SK-N-SH (cell line): ENCODE measurements at regions not wholly inside any gene's neighbourhood (a gene's known extent, or its start where the extent isn't known, plus 50 kb on each side); places are given as distances from the start of the nearest gene placed in this dataset.

ENCODE experiments used
- CTCF ChIA-PET: fragments of 300-600, 350-600 bp; formaldehyde crosslinking; extraction: SDS; loops from one replicate; lab custom pipeline; 2021; lab: Yijun Ruan, JAX
- POLR2A ChIA-PET: fragments of 350-600 bp; sonication (Branson Sonifier 250); formaldehyde crosslinking; extraction: SDS; loops from one replicate; lab custom pipeline; 2020; ENCODE audit warnings: antibody characterized with exemption, inconsistent platforms; lab: Yijun Ruan, JAX
- DNase-seq: peaks from one replicate; pipeline ENCODE4 v3.0.0; 2012
- H2AFZ ChIP-seq: fragments of 200-600 bp; sonication (generic); 2 replicates; pipeline ENCODE4 v1.8.1; 2016; ENCODE audit warnings: antibody characterized with exemption, mild to moderate bottlenecking, low read depth
- H3F3A ChIP-seq: fragments of 200-600 bp; sonication (generic); replicated peaks from 2 replicates; pipeline ENCODE3; 2016; ENCODE audit warnings: antibody characterized with exemption, mild to moderate bottlenecking; ENCODE audit not compliant: insufficient read depth
- H3K27ac ChIP-seq, 2 experiments: fragments of 200-500 bp in 1 of 2; fragments of 200-600 bp in 1 of 2; sonication (Bioruptor generic) in 1 of 2; sonication (generic), shearing (Covaris generic) in 1 of 2; 2 replicates each; pipeline versions ENCODE4 v1.5.1 to v1.6.1; 2014 to 2016; ENCODE audit warnings: low read depth in 2 of 2, inconsistent platforms in 1 of 2, low read length in 1 of 2, mild to moderate bottlenecking in 1 of 2, mixed read lengths in 1 of 2
- H3K27me3 ChIP-seq: fragments of 200-600 bp; sonication (generic), shearing (Covaris generic); 2 replicates; pipeline ENCODE4 v1.6.1; 2016; ENCODE audit warnings: mixed run types; ENCODE audit not compliant: insufficient read depth
- H3K36me3 ChIP-seq, 2 experiments: fragments of 200-500 bp in 1 of 2; fragments of 200-600 bp in 1 of 2; sonication (Bioruptor generic) in 1 of 2; sonication (generic) in 1 of 2; replicated peaks in 1 of 2; 2 replicates each; pipeline versions ENCODE3 to v1.5.1; 2014 to 2016; ENCODE audit warnings: low read length in 1 of 2, mild to moderate bottlenecking in 1 of 2; ENCODE audit not compliant: insufficient read depth in 2 of 2, control insufficient read depth in 1 of 2
- H3K4me1 ChIP-seq, 2 experiments: fragments of 200-500 bp in 1 of 2; fragments of 200-600 bp in 1 of 2; sonication (Bioruptor generic) in 1 of 2; sonication (generic), shearing (Covaris generic) in 1 of 2; 2 replicates each; pipeline versions ENCODE4 v1.5.1 to v1.6.1; 2014 to 2016; ENCODE audit warnings: low read depth in 1 of 2, low read length in 1 of 2, mixed run types in 1 of 2; ENCODE audit not compliant: insufficient read depth in 2 of 2, control insufficient read depth in 1 of 2
- H3K4me2 ChIP-seq: fragments of 200-600 bp; sonication (generic), shearing (Covaris generic); 2 replicates; pipeline ENCODE4 v1.6.1; 2017; ENCODE audit warnings: mixed run types
- H3K4me3 ChIP-seq, 2 experiments: fragments of 200-500 bp in 1 of 2; fragments of 200-600 bp in 1 of 2; sonication (Bioruptor generic) in 1 of 2; sonication (generic), shearing (Covaris generic) in 1 of 2; 2 replicates each; pipeline versions ENCODE4 v1.5.1 to v1.8.1; 2014 to 2016; ENCODE audit warnings: low read depth in 2 of 2, inconsistent platforms in 1 of 2, low read length in 1 of 2, mild to moderate bottlenecking in 1 of 2, mixed read lengths in 1 of 2, moderate library complexity in 1 of 2
- H3K79me2 ChIP-seq: fragments of 200-600 bp; sonication (generic); 2 replicates; pipeline ENCODE4 v1.8.1; 2017; ENCODE audit warnings: mild to moderate bottlenecking; ENCODE audit not compliant: insufficient read depth
- H3K9ac ChIP-seq: fragments of 200-600 bp; sonication (generic); 2 replicates; pipeline ENCODE4 v1.6.1; 2017; ENCODE audit warnings: mixed run types
- H3K9me2 ChIP-seq: fragments of 200-600 bp; sonication (generic); 2 replicates; pipeline ENCODE4 v1.6.1; 2017; ENCODE audit warnings: mixed run types
- H3K9me3 ChIP-seq: fragments of 200-600 bp; sonication (generic); 2 replicates; pipeline ENCODE4 v1.6.1; 2017; ENCODE audit warnings: mixed run types, mild to moderate bottlenecking, moderate library complexity
- H4K20me1 ChIP-seq: fragments of 200-600 bp; sonication (generic); 2 replicates; pipeline ENCODE4 v1.6.1; 2017; ENCODE audit warnings: mild to moderate bottlenecking, mixed run types; ENCODE audit not compliant: insufficient read depth
- CHD2 ChIP-seq: fragments of 150-350 bp; IDR thresholded peaks from 2 replicates; pipeline ENCODE4 v1.6.1; 2018; ENCODE audit warnings: low read length; ENCODE audit not compliant: partially characterized antibody
- FOSL2 ChIP-seq: IDR thresholded peaks from 2 replicates; pipeline ENCODE4 v1.4.0; 2012; ENCODE audit warnings: low read depth, mild to moderate bottlenecking, moderate library complexity, borderline replicate concordance
- FOXM1 ChIP-seq: IDR thresholded peaks from 2 replicates; pipeline ENCODE4 v1.4.0; 2012; ENCODE audit warnings: low read depth, mild to moderate bottlenecking
- POLR2AphosphoS5 ChIP-seq: IDR thresholded peaks from 2 replicates; pipeline ENCODE4 v1.6.1; 2012; ENCODE audit warnings: low read depth, low read length
- REST ChIP-seq: IDR thresholded peaks from 2 replicates; pipeline ENCODE4 v1.6.1; 2012; ENCODE audit warnings: mild to moderate bottlenecking, low read depth, low read length, moderate library complexity
- TAF1 ChIP-seq: IDR thresholded peaks from 2 replicates; pipeline ENCODE4 v1.6.1; 2012; ENCODE audit warnings: low read depth, mild to moderate bottlenecking, low read length, moderate library complexity, borderline replicate concordance
- TCF12 ChIP-seq: IDR thresholded peaks from 2 replicates; pipeline ENCODE4 v1.4.0; 2012
- USF1 ChIP-seq: IDR thresholded peaks from 2 replicates; pipeline ENCODE4 v1.4.0; 2012; ENCODE audit warnings: low read depth, borderline replicate concordance
- YY1 ChIP-seq: IDR thresholded peaks from 2 replicates; pipeline ENCODE4 v1.4.0; 2012; ENCODE audit warnings: low read depth, mild to moderate bottlenecking
- ZBTB33 ChIP-seq: IDR thresholded peaks from 2 replicates; pipeline ENCODE4 v1.4.0; 2012; ENCODE audit warnings: low read depth, borderline replicate concordance
- WGBS: methylation state at CpG from one replicate; pipeline ENCODE4 v1.1.6; 2017; ENCODE audit warnings: low lambda C conversion rate; 5-methylcytosine and 5-hydroxymethylcytosine counted together

GRCh38 chr1:187342495-187342894 lies 513.7 kb downstream of the PLA2G4A start:
- no peak for DNase-seq
- Histone ChIP-seq H3K27me3 (no peaks in the 10 kb centered on the region), H2AFZ (no peak overlapping the region), H3K27ac (no peak overlapping the region), H3K9me3 (no peaks in the 10 kb centered on the region), H3F3A (no peaks in the 10 kb centered on the region), H3K9me2 (no peaks in the 10 kb centered on the region), H3K79me2 (no peaks in the 10 kb centered on the region), H4K20me1 (no peaks in the 10 kb centered on the region), H3K4me1 (no peaks in the 10 kb centered on the region; a peak in 1 of 4 replicates), H3K9ac (no peak overlapping the region), H3K4me3 (no peak overlapping the region), H3K36me3 (no peaks in the 10 kb centered on the region), H3K4me2 (no peak overlapping the region)
- CTCF ChIA-PET, result no interaction called here
- POLR2A ChIA-PET, result no interaction called here
- TF ChIP-seq FOSL2, result no peak
- no peak for TF ChIP-seq FOXM1
- TF ChIP-seq TAF1, result no peak
- TF ChIP-seq REST, result no peak
- no peak for TF ChIP-seq POLR2AphosphoS5
- TF ChIP-seq CHD2, result no peak
- 71% methylated on average over 5 of the region's 5 CpGs for WGBS

GRCh38 chr1:187374082-187374481 lies 545.3 kb downstream of the PLA2G4A start:
- no peaks in the 10 kb centered on the region for H3K4me1 ChIP-seq
- H3K9me2 ChIP-seq, result no peaks in the 10 kb centered on the region
- TF ChIP-seq TCF12, result no peak
- no peak for TF ChIP-seq USF1
- no peak for TF ChIP-seq ZBTB33
- no peak for TF ChIP-seq YY1
- H3K27me3 ChIP-seq, result no peaks in the 10 kb centered on the region
- no peaks in the 10 kb centered on the region for H3K36me3 ChIP-seq
- no peaks in the 10 kb centered on the region for H3K79me2 ChIP-seq
- no peak overlapping the region for H3K4me3 ChIP-seq
- H3K4me2 ChIP-seq, result no peak overlapping the region
- no peaks in the 10 kb centered on the region for H3F3A ChIP-seq
- no peaks in the 10 kb centered on the region for H3K9me3 ChIP-seq
- H3K9ac ChIP-seq, result no peak overlapping the region
- ChIA-PET CTCF (no interaction called here), POLR2A (no interaction called here)
- 68% methylated on average over 7 of the region's 7 CpGs for WGBS
- no peak for DNase-seq
- no peaks in the 10 kb centered on the region for H4K20me1 ChIP-seq
- H3K27ac ChIP-seq, result no peak overlapping the region
- no peak overlapping the region for H2AFZ ChIP-seq
